Mucosa of rectum (tissue), 2 donors: ENCODE measurements at regions not wholly inside any gene's neighbourhood (a gene's known extent, or its start where the extent isn't known, plus 50 kb on each side); places are given as distances from the start of the nearest gene placed in this dataset.

Experiments
- H3K27ac ChIP-seq, 2 donors: one replicate each; pipeline ENCODE4 v1.7.0; 2013; ENCODE audit warnings: inconsistent platforms in 2 of 2, low read depth in 2 of 2, low read length in 2 of 2
- H3K27me3 ChIP-seq, 2 donors: one replicate each; pipeline ENCODE4 v1.7.0; 2013; ENCODE audit warnings: low read length in 2 of 2; ENCODE audit not compliant: control insufficient read depth in 2 of 2, insufficient read depth in 2 of 2
- H3K36me3 ChIP-seq, 2 donors: one replicate each; pipeline ENCODE4 v1.7.0; 2013; ENCODE audit warnings: low read length in 2 of 2; ENCODE audit not compliant: control insufficient read depth in 2 of 2, insufficient read depth in 2 of 2
- H3K4me1 ChIP-seq, 2 donors: one replicate each; pipeline ENCODE4 v1.7.0; 2013; ENCODE audit warnings: low read length in 2 of 2, mild to moderate bottlenecking in 1 of 2; ENCODE audit not compliant: control insufficient read depth in 2 of 2, insufficient read depth in 2 of 2
- H3K4me3 ChIP-seq, 2 donors: one replicate each; pipeline ENCODE4 v1.7.0; 2013; ENCODE audit warnings: low read length in 2 of 2
- H3K9ac ChIP-seq, 2 donors: one replicate each; pipeline ENCODE4 v1.7.0; 2013; ENCODE audit warnings: low read length in 2 of 2, low read depth in 1 of 2, mild to moderate bottlenecking in 1 of 2
- H3K9me3 ChIP-seq, 2 donors: one replicate each; pipeline ENCODE4 v1.7.0; 2013; ENCODE audit warnings: low read length in 2 of 2; ENCODE audit not compliant: control insufficient read depth in 2 of 2
- donor health status: healthy.
- donor health status: Normal muscosa, but diverticular disease.

DNA sequence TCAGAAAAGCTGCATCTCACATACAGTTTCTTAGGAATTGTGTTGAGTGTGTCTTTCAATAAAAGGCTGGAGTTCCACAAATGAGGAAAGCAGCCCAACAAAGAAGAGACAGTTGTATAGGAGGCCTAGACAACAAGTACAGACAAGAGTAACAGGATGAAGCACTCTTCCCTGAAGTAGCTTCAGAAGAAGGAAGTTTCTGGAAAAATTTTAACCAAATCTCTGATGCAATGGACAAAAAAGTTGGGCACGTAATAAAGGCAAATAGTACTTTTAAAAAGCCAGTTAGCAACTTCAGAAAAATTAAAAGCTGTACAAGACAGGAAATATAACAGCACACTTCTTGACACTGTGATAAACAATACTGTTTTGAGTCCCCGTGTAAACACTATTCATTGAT is 134.1 kb upstream of the PLEKHG7 start:
- no peaks in the 10 kb centered on the region for H3K27me3 ChIP-seq
- H3K4me1 ChIP-seq = peaks cover 3 to 7% of the 10 kb centered on the region in 2 donors
- no peak overlapping the region for H3K27ac ChIP-seq
- H3K9me3 ChIP-seq = no peaks in the 10 kb centered on the region
- no peaks in the 10 kb centered on the region for H3K36me3 ChIP-seq
- H3K9ac ChIP-seq = no peak overlapping the region
- H3K4me3 ChIP-seq = no peak overlapping the region

DNA sequence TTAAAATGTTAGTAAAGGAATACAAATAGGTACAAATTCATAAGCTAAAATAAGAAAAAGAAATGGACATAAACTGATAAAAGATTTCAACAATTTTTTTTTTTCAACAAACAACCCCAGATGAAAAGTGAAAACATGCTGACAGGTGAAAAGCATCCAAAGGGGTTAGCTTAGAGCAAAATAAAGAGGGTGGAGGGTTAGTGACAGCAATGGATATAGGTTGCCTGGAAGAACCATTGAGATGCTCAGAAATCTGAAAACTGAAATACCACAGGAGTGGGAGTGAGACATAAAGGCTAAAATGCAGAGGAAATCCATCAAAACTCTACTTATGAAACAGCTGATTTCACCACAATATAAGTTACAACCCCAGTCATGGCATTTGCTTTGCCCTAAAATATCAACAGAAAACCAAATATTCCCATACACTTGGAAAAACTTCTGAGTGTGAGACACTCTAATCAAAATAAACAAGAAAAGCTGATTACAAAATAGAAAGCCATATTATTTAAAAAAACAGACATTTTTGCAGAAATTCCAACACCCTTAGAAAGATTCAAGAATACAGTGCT is 136.3 kb upstream of the PLEKHG7 start:
- no peak overlapping the region for H3K4me3 ChIP-seq
- H3K27me3 ChIP-seq = no peaks in the 10 kb centered on the region
- peaks cover 3 to 10% of the 10 kb centered on the region in 2 donors for H3K4me1 ChIP-seq
- no peak overlapping the region for H3K9ac ChIP-seq
- H3K9me3 ChIP-seq = no peaks in the 10 kb centered on the region
- H3K36me3 ChIP-seq = no peaks in the 10 kb centered on the region
- no peak overlapping the region for H3K27ac ChIP-seq

DNA sequence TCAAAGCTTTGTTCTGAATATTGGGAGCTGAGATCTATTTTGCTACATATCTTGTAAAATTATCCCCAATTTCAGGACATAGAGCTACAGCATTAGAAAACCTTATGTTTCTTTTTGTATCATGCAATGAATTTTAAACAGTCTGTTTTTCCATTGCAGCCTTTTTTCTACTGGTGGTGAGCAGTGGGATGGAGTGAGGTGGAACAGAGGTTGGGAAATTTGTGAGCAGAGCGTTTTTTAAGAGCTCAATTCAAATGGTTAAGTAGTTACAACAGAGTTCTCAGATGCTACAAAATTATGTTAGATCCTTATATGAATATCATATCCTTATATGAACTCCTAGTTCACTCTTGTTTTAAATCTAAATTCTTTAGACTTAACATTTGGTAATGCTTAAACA is 139.0 kb upstream of the PLEKHG7 start:
- Histone ChIP-seq H3K27ac (no peak overlapping the region), H3K9ac (no peak overlapping the region), H3K4me1 (peaks cover 3% of the 10 kb centered on the region in 2 donors), H3K27me3 (no peaks in the 10 kb centered on the region), H3K36me3 (no peaks in the 10 kb centered on the region), H3K9me3 (no peaks in the 10 kb centered on the region), H3K4me3 (no peak overlapping the region)

DNA sequence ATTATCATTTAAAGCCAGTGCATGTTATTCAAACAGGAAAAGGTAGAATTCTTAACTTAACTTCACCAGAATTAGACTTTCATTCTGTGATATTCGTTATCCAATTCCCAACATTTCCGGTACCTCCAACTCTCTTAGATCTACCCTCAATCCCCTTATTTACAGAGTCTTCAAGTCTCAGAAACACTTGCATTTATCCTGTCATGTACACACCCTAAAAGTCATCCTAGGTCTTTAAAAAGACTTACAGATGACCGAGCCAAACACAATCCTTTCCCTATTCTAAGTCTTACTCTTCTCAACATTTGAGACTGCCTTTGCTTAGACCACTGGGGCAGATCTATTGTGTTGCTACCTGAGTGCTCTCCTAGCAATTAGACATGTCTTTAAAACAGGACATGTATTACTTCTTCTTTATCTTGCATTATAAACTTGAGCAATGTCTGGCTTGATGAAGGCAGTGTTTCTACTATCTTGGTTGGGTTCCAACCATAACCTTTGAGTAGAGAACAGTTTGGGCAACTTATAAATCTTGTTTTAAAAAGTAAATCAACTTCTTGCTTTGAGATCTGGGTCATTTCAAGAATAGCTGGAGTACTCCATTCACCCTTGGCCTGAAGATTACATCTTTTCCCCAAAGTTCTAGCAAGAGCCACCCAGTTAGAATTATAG is 140.6 kb upstream of the PLEKHG7 start:
- no peaks in the 10 kb centered on the region for H3K9me3 ChIP-seq
- peaks cover 0 to 3% of the 10 kb centered on the region in 2 donors for H3K4me1 ChIP-seq
- no peak overlapping the region for H3K4me3 ChIP-seq
- H3K36me3 ChIP-seq = no peaks in the 10 kb centered on the region
- H3K27ac ChIP-seq = peak overlapping the region; percentile 20 to 29
- no peaks in the 10 kb centered on the region for H3K27me3 ChIP-seq
- no peak overlapping the region for H3K9ac ChIP-seq

DNA sequence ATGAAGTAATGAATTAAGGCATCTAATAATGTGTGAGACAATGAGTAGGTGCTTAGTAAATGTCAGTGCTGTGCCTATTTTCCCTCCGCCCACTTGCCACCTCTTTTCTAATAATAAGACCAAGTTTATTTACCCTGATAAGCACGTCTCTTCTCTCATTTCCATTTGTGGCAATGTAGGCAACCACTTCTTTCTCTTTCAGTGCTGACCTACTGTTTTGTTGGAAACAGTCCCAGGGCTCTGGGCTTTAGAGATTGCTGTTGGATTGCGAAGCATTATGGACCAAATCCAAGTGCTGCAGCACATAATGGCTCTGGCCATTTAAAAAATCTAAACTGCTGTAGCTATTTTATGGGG is 141.3 kb upstream of the PLEKHG7 start:
- Histone ChIP-seq H3K9me3 (no peaks in the 10 kb centered on the region), H3K4me3 (no peak overlapping the region), H3K4me1 (peaks cover 0 to 3% of the 10 kb centered on the region in 2 donors), H3K36me3 (no peaks in the 10 kb centered on the region), H3K9ac (no peak overlapping the region), H3K27ac (no peak overlapping the region), H3K27me3 (no peaks in the 10 kb centered on the region)

DNA sequence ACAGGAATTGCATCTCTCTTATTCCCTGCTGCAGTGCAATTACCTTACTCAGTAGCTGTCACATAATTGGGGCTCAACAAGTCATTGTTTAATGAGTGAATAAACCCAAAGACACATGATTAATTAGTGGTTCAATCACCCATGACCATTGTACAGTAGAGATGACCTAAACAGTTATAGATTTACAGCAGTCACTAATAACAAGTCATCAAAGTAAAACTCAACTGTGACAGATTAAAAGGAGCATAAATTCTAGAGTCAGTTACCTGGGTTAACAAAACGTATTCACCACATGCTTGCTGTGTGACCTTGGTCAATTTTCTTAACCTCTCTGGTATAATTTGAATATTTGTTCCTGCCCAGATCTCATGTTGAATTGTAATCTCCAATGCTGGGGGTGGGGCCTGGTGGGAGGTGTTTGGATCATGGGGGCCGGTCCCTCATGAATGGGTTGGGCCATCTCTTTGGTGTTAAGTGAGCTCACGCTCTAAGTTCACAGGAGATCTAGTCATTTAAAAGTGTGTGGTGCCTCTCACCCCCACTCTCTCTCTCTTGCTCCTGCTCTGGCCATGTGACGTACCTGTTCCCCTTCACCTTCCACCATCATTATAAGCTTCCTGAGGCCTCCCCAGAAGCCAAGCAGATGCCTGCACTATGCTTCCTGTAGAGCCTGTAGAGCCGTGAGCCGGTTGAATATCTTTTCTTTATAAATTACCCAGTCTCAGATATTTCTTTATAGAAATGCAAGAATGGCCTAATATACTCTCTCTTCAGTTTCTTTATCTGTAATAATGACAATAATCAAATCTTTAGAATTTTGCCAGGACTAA is 141.9 kb upstream of the PLEKHG7 start:
- Histone ChIP-seq H3K4me3 (no peak overlapping the region), H3K27me3 (no peaks in the 10 kb centered on the region), H3K4me1 (peaks cover 0 to 3% of the 10 kb centered on the region in 2 donors), H3K27ac (no peak overlapping the region), H3K36me3 (no peaks in the 10 kb centered on the region), H3K9ac (no peak overlapping the region), H3K9me3 (no peaks in the 10 kb centered on the region)

DNA sequence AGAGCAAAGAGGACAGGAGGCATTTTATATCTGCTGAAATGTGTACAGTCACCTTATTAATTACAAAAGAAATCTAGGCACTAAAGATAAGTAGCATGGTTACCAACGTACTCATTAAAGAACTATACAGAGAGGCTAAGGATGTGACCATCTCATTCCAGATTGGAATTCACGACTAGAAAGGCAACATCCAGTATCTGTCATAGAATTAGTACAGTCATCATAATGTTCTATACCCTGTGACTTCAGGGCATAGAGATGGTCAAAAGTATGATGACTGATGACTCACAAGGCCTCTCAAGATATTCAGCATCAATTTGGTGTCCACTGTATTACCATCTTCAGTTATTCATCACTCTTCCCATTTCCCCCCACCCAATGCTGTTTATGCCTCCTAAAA is 144.0 kb upstream of the PLEKHG7 start:
- Histone ChIP-seq H3K36me3 (no peaks in the 10 kb centered on the region), H3K4me1 (peaks cover 0 to 7% of the 10 kb centered on the region in 2 donors), H3K4me3 (no peak overlapping the region), H3K27me3 (no peaks in the 10 kb centered on the region), H3K9me3 (no peaks in the 10 kb centered on the region), H3K27ac (no peak overlapping the region), H3K9ac (no peak overlapping the region)

DNA sequence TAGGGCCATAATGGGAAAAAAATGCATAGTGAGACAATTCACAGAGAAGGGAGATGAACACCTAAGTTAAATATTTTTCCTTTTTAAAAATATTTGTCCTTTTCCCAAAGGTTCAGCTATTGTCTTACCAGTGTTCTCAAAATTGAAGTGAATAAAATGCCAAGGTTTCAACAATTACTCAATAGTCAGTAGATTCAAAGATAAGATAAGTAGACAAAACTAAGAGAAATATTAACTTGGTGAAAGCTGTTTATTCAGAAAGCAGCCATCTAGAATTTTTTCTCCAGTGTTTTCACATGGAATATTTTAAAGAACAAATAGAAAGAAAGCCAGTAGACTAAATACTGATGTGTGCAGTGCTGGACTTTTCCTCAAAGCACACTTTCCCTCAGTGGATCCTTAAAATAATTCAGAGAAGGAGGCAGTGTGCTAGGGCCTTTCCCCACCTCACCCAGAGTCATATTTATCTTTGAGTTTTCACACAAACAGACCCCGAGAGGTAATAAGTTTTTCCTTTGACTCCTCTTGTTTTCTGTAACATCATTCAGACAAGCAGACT is 144.5 kb upstream of the PLEKHG7 start:
- no peak overlapping the region for H3K27ac ChIP-seq
- no peak overlapping the region for H3K4me3 ChIP-seq
- no peaks in the 10 kb centered on the region for H3K9me3 ChIP-seq
- no peak overlapping the region for H3K9ac ChIP-seq
- peaks cover 4 to 7% of the 10 kb centered on the region in 2 donors for H3K4me1 ChIP-seq
- no peaks in the 10 kb centered on the region for H3K27me3 ChIP-seq
- no peaks in the 10 kb centered on the region for H3K36me3 ChIP-seq

DNA sequence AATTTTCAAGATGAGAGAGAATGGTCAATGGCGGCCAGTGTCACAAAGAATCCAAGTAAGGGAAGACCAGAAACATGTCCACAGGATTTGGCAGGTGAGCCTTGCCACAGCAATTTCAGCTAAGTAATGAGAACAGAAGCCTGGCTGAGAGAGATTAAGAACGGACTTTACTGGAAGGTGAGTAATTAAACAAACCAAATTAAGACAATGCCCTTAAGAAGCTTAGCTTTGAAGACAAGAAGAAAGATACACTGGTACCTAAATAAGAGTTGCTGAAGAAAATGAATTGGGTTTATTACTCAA is 145.4 kb upstream of the PLEKHG7 start:
- H3K27me3 ChIP-seq = no peaks in the 10 kb centered on the region
- H3K27ac ChIP-seq = no peak overlapping the region
- no peak overlapping the region for H3K9ac ChIP-seq
- H3K9me3 ChIP-seq = no peaks in the 10 kb centered on the region
- H3K36me3 ChIP-seq = no peaks in the 10 kb centered on the region
- H3K4me1 ChIP-seq = peaks cover 5 to 7% of the 10 kb centered on the region in 2 donors
- no peak overlapping the region for H3K4me3 ChIP-seq
